ENCODE measurements at regions not wholly inside any gene's neighbourhood (a gene's known extent, or its start where the extent isn't known, plus 50 kb on each side); places are given as distances from the start of the nearest gene placed in this dataset.

DNA sequence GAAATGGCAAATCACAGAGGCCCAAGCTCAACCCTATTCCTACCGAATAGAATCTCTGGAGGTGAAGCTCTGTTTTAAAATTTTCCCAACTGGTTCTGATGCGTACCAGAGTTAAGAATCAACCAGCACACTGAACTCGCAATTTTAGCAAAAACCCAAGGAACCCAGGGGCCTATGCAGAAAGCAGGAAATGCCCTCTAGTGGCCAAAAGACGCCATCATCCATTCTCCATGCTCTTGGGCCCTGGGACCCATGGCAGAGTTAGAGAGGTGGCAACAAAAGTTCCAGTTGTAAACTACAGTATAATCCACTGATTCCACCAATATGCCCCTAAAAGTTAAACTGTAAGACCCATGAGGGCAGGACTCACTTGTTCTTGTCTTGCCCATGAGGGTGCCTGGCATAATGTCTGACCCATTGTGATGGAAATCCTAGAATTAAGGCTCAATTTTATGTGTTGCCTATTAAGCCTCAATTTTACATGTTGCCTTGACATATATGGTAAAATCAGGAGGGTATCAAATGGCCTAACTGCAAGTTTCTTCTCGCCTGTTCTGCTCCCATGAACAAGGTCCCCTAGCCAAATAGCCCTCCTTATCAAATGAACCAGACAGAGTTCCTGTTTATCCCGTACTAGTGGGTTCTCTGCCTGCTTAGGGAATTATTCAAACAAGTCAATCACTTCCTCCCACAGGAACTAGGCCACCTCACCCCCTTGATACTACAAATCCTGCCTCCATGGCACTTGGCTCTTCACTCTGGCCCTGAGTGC is 137.5 kb upstream of the CPM start:
- Histone ChIP-seq H3K36me3 (no peaks in the 10 kb centered on the region), H3K4me3 (no peak overlapping the region), H3K27me3 (no peaks in the 10 kb centered on the region), H3K9me3 (no peaks in the 10 kb centered on the region)
- DNase-seq, result peak; percentile 44

DNA sequence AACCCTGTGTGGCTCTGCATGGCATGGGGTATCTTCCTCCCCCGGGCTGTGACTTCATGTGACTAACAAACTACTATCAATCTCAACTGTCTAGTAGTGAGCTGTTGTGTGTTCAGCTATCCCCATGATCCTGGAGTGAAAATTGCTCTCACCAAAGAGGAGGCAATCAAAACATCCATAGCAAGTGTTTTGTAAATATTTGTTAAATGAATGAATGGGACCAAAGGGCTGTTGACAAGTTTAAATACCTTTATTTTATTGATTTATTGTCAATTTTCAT is 138.1 kb upstream of the CPM start:
- DNase-seq, result no peak
- no peaks in the 10 kb centered on the region for H3K36me3 ChIP-seq
- H3K27me3 ChIP-seq, result no peaks in the 10 kb centered on the region
- H3K4me3 ChIP-seq, result no peak overlapping the region
- no peaks in the 10 kb centered on the region for H3K9me3 ChIP-seq

DNA sequence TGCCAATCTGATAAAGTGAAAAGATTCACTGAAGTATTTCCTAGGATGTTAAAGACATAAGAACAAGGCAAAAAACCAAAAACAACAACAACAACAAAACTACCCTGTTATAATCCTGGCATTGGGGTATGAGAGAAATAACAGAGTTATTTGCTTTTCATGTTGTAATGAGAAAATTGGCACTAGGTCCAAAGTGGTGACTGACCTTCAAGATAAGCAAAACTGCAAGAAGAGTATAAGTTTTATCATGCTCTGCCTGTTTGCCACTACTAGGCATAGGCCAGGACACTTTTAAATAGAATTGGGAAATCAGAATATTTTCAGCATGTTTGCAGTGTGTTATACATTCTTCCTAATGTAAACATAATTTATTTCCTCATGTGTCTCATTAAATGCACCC is 140.1 kb upstream of the CPM start:
- H3K4me3 ChIP-seq, result no peak overlapping the region
- H3K9me3 ChIP-seq, result no peaks in the 10 kb centered on the region
- no peaks in the 10 kb centered on the region for H3K27me3 ChIP-seq
- H3K36me3 ChIP-seq, result no peaks in the 10 kb centered on the region
- no peak for DNase-seq

DNA sequence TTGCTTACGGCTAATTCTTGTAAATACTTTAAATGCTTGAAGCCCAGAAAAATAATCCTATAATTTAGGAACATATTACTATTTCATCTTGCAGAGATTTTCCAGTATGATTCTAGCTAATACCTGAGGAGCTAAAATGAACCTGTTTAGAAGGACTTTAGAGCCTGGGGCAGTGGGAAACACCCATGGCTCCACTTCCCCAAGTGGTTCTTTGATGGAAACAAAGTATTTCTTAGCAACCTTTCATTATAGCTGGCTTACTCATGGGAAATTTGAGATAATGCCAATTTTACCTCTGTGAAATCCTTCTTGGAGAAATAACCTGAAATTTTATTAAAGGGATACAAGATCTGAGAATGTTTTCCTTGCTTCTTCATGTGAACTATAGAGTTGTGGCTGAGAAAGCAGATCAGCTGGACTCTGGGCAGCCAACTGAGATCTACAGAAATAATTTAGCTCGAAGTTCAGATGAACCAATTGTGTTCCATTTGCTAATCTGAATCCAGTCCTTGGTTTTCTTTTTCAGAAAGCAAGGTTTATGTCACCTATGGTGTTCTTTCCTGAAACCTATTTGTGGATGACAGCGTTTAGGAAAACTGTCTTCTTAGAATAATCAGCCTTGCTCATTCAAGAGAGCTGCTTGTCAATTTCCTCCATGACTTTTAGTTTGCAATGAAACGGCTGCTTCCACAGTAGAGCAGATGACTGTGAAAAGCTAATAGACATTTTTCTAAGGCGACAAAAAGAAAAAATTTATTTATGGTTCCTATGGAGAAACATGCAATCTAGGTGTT is 141.8 kb upstream of the CPM start:
- no peak for DNase-seq
- no peaks in the 10 kb centered on the region for H3K27me3 ChIP-seq
- H3K4me3 ChIP-seq, result no peak overlapping the region
- no peaks in the 10 kb centered on the region for H3K9me3 ChIP-seq
- H3K36me3 ChIP-seq, result no peaks in the 10 kb centered on the region

DNA sequence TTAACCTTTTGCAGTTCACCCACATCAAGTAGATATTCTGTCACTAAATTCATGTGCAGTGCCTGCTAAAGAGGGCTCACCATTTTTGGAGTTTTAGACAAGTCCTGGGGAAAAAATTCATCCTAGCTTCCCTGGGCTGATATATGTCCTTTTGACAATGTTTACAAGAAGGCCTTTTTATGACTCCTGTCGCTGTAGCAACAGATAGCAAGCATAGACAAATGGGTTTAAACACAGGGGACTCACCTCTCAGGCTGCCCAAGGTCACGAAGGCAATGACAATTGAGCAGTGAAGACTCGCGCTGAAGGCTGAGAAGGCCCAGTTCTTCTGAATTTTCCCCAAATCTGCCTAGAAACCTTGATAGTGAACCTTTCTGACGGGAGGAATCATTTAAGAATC is 150.7 kb upstream of the CPM start:
- H3K27me3 ChIP-seq, result no peaks in the 10 kb centered on the region
- H3K36me3 ChIP-seq, result no peaks in the 10 kb centered on the region
- no peaks in the 10 kb centered on the region for H3K9me3 ChIP-seq
- no peak for DNase-seq
- no peak overlapping the region for H3K4me3 ChIP-seq

DNA sequence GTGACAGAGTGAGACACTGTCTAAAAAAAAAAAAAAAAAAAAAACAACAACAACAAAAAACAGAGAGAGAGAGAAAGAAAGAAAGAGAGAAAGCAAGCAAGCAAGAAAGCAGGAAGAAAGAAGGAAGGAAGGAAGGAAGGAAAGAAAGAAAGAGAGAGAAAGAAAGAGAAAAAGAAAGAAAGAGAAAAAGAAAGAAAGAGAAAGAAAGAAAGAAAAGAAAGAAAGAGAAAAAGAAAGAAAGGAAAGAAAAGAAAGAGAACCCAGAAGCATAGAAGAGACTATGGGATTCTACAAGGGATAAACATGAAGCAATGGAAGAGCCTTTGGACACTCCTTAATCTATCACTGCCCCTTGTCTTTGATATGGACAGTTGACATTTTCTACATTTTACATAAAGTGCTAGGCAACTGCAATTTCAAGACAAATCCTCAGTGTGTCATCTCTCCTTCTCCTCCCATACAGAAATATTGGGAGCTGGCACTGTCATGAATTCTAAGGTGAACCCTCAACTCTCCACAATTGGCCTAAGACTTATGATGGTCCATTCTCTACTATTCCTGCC is 151.9 kb upstream of the CPM start:
- H3K9me3 ChIP-seq, result no peaks in the 10 kb centered on the region
- no peak for DNase-seq

DNA sequence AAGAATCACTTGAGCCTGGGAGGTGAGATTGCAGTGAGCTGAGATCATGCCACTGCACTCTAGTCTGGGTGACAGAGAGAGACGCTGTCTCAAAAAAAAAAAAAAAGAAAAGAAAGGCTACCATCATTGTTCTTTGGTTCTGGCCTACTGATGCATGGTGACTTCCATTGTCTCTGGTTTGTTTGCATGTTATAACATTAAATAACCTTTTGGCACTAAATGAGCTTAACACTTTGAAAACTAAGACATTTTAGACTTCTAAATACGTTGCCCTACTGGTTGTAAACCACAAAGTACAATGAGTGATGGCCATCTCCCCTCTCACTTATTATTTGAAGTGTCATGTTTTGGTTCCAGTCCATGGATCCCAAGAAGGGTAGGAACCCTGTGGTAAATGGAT is 152.9 kb upstream of the CPM start:
- Histone ChIP-seq H3K9me3 (no peaks in the 10 kb centered on the region), H3K4me3 (no peak overlapping the region), H3K27me3 (no peaks in the 10 kb centered on the region), H3K36me3 (no peaks in the 10 kb centered on the region)
- no peak for DNase-seq

More for the DNA sequence above, 151.9 kb upstream of the CPM start:
- Histone ChIP-seq H3K27me3 (no peaks in the 10 kb centered on the region), H3K4me3 (no peak overlapping the region), H3K36me3 (no peaks in the 10 kb centered on the region)

DNA sequence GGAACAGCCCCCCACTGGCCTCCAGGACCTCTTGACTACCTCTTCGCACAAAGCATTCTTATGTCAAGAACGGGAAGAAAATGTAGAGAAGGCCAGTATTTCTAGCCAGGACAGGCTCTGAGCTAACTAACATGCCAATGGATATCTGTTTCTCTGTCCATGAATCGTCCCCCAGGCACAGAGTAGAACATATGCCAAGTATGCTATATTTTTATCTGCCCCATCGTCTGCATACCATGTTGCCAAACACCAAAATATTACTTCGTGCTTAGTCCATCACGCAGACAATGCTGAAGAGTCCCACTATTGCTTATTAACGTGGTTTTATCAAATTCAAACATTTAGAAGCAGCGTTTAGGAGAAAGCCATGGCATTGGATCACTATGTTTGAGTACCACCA is 151.4 kb upstream of the CPSF6 start:
- no peaks in the 10 kb centered on the region for H3K27me3 ChIP-seq
- no peak for DNase-seq
- no peak overlapping the region for H3K4me3 ChIP-seq
- no peaks in the 10 kb centered on the region for H3K9me3 ChIP-seq
- no peaks in the 10 kb centered on the region for H3K36me3 ChIP-seq

DNA sequence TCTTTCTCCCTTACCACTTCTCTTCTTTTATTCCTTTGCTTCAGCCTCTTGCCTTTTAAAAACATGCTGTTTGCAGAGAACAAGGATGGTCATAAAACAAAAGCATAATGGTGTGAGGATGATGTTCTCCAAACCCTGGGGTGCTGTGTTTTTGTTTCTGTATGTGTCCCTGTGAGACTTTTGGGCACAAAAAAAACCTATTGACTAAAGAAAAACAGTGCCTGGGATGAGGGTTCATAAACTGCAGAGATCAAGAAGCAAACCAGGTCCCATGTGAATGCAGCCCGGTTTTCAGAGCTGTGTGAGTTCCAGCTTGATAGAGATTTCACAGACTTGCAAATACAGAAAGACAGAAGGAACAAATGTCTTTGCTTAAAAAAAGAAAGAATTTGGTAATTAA is 148.6 kb upstream of the CPSF6 start:
- no peak for DNase-seq

DNA sequence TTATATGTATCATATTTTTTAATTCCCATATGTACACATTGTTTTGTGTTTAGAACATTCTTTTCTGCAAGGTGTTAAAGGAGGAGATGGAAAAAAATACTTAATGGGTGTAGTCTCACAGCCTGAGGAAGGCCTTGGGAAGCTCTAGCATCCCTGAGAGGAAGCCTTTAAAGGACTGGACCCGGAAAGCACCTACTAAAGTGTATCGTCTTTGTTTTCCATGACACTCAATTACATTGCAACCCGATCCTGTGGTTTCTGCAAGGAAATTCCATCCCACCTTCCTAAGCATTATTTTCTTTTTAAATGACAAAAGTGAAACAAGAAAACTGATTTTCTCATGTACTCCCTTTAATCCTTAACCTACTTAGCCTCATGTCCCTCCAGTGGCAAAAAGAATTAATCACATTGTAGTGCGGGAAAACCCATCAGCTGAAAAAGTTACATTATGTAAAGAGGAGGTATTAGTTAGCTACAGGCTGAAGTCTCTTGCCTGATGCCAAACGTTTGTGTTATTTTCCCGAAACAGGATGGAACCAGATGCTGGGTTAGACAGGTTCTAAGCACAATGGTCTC is 147.8 kb upstream of the CPSF6 start:
- no peaks in the 10 kb centered on the region for H3K9me3 ChIP-seq
- H3K27me3 ChIP-seq, result no peaks in the 10 kb centered on the region
- H3K4me3 ChIP-seq, result no peak overlapping the region
- DNase-seq, result no peak
- no peaks in the 10 kb centered on the region for H3K36me3 ChIP-seq

More for the DNA sequence above, 148.6 kb upstream of the CPSF6 start:
- Histone ChIP-seq H3K27me3 (no peaks in the 10 kb centered on the region), H3K4me3 (no peak overlapping the region), H3K9me3 (no peaks in the 10 kb centered on the region), H3K36me3 (no peaks in the 10 kb centered on the region)

DNA sequence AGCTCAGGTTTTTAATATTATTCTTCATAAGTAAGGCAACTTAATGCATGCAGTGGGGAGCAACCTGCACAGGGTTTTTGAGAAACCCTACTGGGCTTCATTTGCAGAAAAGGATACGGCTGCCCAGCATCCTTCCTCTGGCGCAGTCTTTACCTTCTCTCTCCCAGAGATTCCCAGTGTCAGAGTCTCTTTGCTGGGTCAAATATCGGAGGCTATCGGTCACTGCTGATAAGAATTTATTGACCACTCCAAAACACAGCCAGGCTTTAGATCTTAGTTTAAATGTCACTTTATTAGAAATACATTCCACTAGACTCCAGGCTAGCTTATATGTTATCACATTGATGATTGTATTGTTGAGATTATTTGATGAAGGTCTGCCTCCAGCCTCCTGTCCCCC is 147.2 kb upstream of the CPSF6 start:
- H3K27me3 ChIP-seq, result no peaks in the 10 kb centered on the region
- H3K36me3 ChIP-seq, result no peaks in the 10 kb centered on the region
- no peaks in the 10 kb centered on the region for H3K9me3 ChIP-seq
- no peak for DNase-seq
- no peak overlapping the region for H3K4me3 ChIP-seq

DNA sequence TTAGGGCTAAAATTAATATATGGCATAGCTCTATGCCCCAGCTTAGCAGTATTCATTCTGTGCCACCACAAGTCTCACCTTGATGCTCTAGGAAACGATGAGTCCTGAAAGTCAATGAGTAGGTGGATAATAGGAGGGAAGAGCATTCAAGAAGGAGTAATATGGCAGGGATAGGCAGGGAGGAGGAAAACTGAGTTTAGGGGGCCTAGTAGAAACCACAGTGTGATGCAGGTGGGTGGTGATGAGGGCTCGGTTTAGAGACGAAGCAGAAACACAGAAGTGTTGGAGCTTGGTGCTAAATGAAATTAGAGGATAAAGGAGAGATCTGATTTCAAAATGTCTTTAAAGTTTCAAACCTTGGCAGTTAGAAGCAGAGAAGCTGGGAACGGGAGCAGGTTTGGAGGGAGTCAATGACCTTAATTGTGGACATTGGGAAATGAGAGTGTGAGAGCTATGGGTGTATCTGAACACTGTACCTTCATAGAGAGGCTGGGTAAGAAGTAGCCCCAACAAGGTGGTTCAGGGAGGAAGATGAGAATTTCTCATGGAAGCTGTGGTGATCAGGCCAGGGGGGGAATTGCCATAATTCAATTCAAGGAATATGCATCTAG is 144.7 kb upstream of the CPSF6 start:
- H3K9me3 ChIP-seq, result no peaks in the 10 kb centered on the region
- DNase-seq, result no peak
- no peak overlapping the region for H3K4me3 ChIP-seq
- no peaks in the 10 kb centered on the region for H3K36me3 ChIP-seq
- no peaks in the 10 kb centered on the region for H3K27me3 ChIP-seq

DNA sequence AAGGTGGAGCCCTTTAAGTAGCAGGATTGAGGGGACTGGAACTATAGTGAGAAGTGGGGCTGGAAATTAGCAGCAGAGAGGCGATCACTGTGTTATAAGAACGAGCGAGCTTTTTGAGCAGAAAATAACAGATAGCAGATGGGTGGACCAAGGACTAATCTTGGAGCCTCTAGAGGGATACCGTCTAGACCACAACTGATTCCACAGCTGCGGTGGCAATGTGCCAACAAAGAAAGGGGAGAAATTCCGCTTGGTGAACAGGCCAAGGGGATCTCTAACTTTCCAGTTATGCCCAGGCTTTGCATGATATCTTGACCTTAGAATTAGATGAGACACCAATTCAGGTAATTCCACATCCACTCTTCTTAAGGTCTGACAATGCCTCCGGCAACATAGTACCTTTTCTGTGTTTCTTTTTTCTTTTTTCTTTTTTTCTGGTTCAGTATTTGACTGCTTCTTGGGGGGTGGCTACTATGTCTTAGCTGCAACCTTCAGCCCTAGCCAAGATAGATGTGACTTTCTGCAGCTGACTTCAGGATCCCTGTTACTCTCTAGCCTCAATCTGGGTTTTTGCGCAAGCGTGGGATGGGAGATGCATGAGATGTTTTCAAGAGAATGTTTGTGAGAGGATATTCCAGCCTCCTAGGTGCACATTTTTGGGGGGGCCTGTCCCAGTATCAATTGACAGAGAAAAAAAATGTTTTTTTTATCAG is 143.4 kb upstream of the CPSF6 start:
- DNase-seq, result no peak
- Histone ChIP-seq H3K4me3 (no peak overlapping the region), H3K9me3 (no peaks in the 10 kb centered on the region), H3K36me3 (no peaks in the 10 kb centered on the region), H3K27me3 (no peaks in the 10 kb centered on the region)

DNA sequence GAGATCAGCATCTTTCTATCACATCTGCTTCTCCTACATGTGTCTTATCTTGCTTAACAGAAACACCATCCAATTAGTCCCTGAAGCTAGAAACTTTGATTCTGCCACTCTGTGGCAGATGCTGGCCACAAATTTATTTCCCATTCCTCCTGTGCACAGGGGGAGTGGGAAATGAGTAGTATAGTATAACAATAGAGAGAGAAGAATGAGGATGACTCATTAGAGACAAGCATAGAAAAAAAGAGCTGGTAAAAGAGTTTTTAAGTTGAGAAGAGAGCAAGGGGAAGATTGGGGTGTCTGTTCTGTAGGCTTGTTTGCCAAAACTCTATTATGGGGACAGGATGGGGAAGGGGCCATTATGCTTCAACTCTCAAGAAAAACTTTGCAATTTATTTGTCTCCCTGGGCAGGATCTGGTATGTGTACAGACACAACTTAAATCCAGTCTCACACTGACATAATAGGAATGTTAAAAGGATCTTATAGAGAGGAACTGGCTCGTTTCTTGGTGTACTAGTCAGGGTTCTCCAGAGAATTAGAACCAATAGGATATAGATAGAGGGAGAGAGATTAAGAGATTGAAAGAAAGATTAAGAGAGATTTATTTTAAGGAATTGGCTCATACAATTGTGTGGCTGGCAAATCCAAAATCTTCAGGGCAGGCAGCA is 142.6 kb upstream of the CPSF6 start:
- no peak for DNase-seq
- no peaks in the 10 kb centered on the region for H3K9me3 ChIP-seq
- no peak overlapping the region for H3K4me3 ChIP-seq
- H3K27me3 ChIP-seq, result no peaks in the 10 kb centered on the region
- no peaks in the 10 kb centered on the region for H3K36me3 ChIP-seq

DNA sequence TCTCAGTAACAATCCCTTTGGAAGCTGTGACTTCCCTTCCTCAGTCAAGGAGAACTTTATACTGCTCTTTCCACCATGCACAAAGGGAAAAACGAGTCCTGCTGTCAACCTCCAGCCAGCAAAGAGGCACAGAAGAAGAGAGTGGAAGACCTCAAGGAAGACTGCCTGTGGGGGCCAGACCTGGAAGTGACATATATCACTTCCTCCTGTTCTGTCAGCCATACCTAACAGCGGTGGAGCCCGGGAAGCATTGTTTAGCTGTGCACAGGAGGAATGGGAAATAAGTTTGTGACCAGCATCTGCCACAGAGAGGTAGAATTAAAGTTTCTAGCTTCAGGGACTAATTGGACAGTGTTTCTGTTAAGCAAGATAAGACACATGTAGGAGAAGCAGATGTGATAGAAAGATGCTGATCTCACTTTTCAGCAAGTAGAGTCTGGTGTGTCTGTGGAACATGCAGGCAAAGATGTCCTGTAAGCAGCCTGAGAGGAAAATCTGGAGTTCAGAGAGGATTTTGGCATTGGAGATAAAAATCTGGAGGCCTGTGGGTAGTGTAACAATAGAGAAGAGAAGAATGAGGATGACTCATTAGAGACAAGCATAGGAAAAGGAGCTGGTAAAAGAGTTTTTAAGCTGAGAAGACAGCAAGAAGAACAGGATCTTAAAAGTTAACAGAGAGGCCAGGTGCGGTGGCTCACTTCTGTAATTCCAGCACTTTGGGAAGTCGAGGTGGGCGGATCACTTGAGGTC is 141.6 kb upstream of the CPSF6 start:
- H3K27me3 ChIP-seq, result no peaks in the 10 kb centered on the region
- no peaks in the 10 kb centered on the region for H3K9me3 ChIP-seq
- no peaks in the 10 kb centered on the region for H3K36me3 ChIP-seq
- no peak overlapping the region for H3K4me3 ChIP-seq
- DNase-seq, result no peak

All from MG63 (cell line).